K562 (cell line): ENCODE measurements at regions not wholly inside any gene's neighbourhood (a gene's known extent, or its start where the extent isn't known, plus 50 kb on each side); places are given as distances from the start of the nearest gene placed in this dataset.

ENCODE experiments used
- ATAC-seq: fragments of 200-7000 bp; cut with Tn5 transposase; 3 replicates; pipeline ENCODE4 v1.9.1; 2020; ENCODE audit warnings: moderate library complexity
- BruUV-seq: library from RNA; stranded (reverse); fragments of 400-500 nt; replicated peaks from 2 replicates; lab custom pipeline; 2021; lab: Mats Ljungman, UMichigan
- CTCF ChIA-PET: fragments of 300-600 bp; formaldehyde crosslinking; extraction: SDS; loops from one replicate; lab custom pipeline; 2021; ENCODE audit warnings: low intra/inter-chr PET ratio; lab: Yijun Ruan, JAX
- POLR2A ChIA-PET: fragments of 300-600, 350-650 bp; sonication (Branson Sonifier 250); formaldehyde crosslinking; extraction: SDS; loops from one replicate; lab custom pipeline; 2021; ENCODE audit warnings: antibody characterized with exemption, inconsistent platforms; lab: Yijun Ruan, JAX
- DNase-seq, 4 experiments: peaks; one replicate each; pipeline versions ENCODE4 v3.0.0 to v3.0.0-alpha.2; 2011 to 2018; ENCODE audit warnings: low spot score in 3 of 4, mixed read lengths in 3 of 4; ENCODE audit errors: extremely low read depth in 1 of 4
- FAIRE-seq: peaks from 2 replicates; lab custom pipeline; 2011; peaks lifted over from hg19 to GRCh38; lab: Jason Lieb, UNC
- H2AFZ ChIP-seq: 2 replicates; pipeline ENCODE4 v1.6.0; 2011; ENCODE audit warnings: low read depth, low read length, control low read depth, inconsistent platforms
- H3K27ac ChIP-seq: fragments of 200-600 bp; 3 replicates; pipeline ENCODE4 v1.8.0; 2011; ENCODE audit warnings: low read depth, mild to moderate bottlenecking, control low read depth, inconsistent platforms, low read length, moderate library complexity, mixed read lengths; ENCODE audit errors: extremely low read depth
- H3K27me3 ChIP-seq, 2 experiments: fragments of 300-600 bp in 1 of 2; 2 replicates in 1 of 2; 3 replicates in 1 of 2; pipeline versions ENCODE4 v1.6.0 to v1.8.0; 2011; ENCODE audit warnings: inconsistent platforms in 2 of 2, low read length in 2 of 2, mild to moderate bottlenecking in 1 of 2, mixed read lengths in 1 of 2, moderate library complexity in 1 of 2; ENCODE audit not compliant: control insufficient read depth in 2 of 2, insufficient read depth in 2 of 2
- H3K36me3 ChIP-seq: fragments of 300-600 bp; 3 replicates; pipeline ENCODE4 v1.8.0; 2011; ENCODE audit warnings: mild to moderate bottlenecking, low read length, inconsistent platforms; ENCODE audit not compliant: control insufficient read depth, insufficient read depth
- H3K4me1 ChIP-seq, 2 experiments: fragments of 200-600 bp in 1 of 2; replicated peaks in 1 of 2; 2 replicates in 1 of 2; 3 replicates in 1 of 2; pipeline versions ENCODE4 v1.5.1 to v1.8.0; 2011; ENCODE audit warnings: inconsistent platforms in 2 of 2, low read length in 2 of 2, mild to moderate bottlenecking in 1 of 2, mixed read lengths in 1 of 2, moderate library complexity in 1 of 2; ENCODE audit not compliant: control insufficient read depth in 2 of 2, insufficient read depth in 2 of 2
- H3K4me2 ChIP-seq: 2 replicates; pipeline ENCODE4 v1.6.1; 2011; ENCODE audit warnings: low read length, control low read depth, inconsistent platforms, mixed read lengths; ENCODE audit not compliant: insufficient read depth
- H3K4me3 ChIP-seq: fragments of 200-600 bp; sonication (generic), shearing (Covaris generic); 2 replicates; pipeline ENCODE4 v1.5.1; 2016; ENCODE audit warnings: control low read depth, inconsistent platforms
- H3K79me2 ChIP-seq: fragments of 200-600 bp; 3 replicates; pipeline ENCODE4 v1.8.0; 2011; ENCODE audit warnings: low read length, inconsistent platforms; ENCODE audit not compliant: control insufficient read depth, insufficient read depth
- H3K9ac ChIP-seq, 2 experiments: 2 replicates each; pipeline versions ENCODE4 v1.6.0 to v1.6.1; 2011; ENCODE audit warnings: low read depth in 2 of 2, low read length in 2 of 2, control low read depth in 1 of 2, inconsistent platforms in 1 of 2, mild to moderate bottlenecking in 1 of 2, mixed read lengths in 1 of 2; ENCODE audit not compliant: insufficient read depth in 1 of 2
- H3K9me1 ChIP-seq: one replicate; pipeline ENCODE4 v1.6.0; 2011; ENCODE audit warnings: inconsistent platforms, mild to moderate bottlenecking, low read length, moderate library complexity; ENCODE audit not compliant: control insufficient read depth, insufficient read depth
- H3K9me3 ChIP-seq: replicated peaks from 2 replicates; pipeline ENCODE4 v1.5.1; 2011; ENCODE audit warnings: low read depth, low read length, inconsistent platforms; ENCODE audit not compliant: control insufficient read depth, insufficient read depth
- H4K20me1 ChIP-seq: replicated peaks from 2 replicates; pipeline ENCODE4 v1.6.1; 2011; ENCODE audit warnings: low read length, inconsistent platforms, mixed read lengths; ENCODE audit not compliant: control insufficient read depth, insufficient read depth
- NFRKB ChIP-seq: fragments of 450-650 bp; IDR thresholded peaks from 2 replicates; pipeline ENCODE4 v1.6.1; 2016; ENCODE audit warnings: low read depth
- RBM15 ChIP-seq: fragments of 200-400 bp; formaldehyde crosslinking; IDR thresholded peaks from 2 replicates; pipeline ENCODE4 v1.6.1; 2018; ENCODE audit warnings: mild to moderate bottlenecking, low read length, moderate library complexity; ENCODE audit not compliant: insufficient read depth
- SMC3 ChIP-seq: conservative IDR thresholded peaks from 2 replicates; pipeline ENCODE4 v1.6.1; 2011; ENCODE audit warnings: low read depth, low read length, improper control_type of control experiment; ENCODE audit not compliant: insufficient read depth
- SRSF1 ChIP-seq: fragments of 200-400 bp; formaldehyde crosslinking; IDR thresholded peaks from 2 replicates; pipeline ENCODE4 v1.6.1; 2017; ENCODE audit warnings: mild to moderate bottlenecking, low read depth, low read length, moderate library complexity
- U2AF2 ChIP-seq: fragments of 200-400 bp; formaldehyde crosslinking; optimal IDR thresholded peaks from 2 replicates; pipeline ENCODE3; 2017; ENCODE audit warnings: low read depth, mild to moderate bottlenecking, low read length
- ZNF263 ChIP-seq: sonication (generic); formaldehyde crosslinking; IDR thresholded peaks from 2 replicates; pipeline ENCODE4 v1.8.0; 2022; ENCODE audit warnings: mild to moderate bottlenecking, missing genetic modification reagents, borderline replicate concordance
- ZNF644 ChIP-seq: fragments of 200-800 bp; sonication (Bioruptor generic); IDR thresholded peaks from 2 replicates; pipeline ENCODE4 v1.6.1; 2016; ENCODE audit warnings: low read depth, missing genetic modification characterization, missing compliant biosample characterization
- WGBS: fragments of 100-300 bp; shearing (Covaris generic); methylation state at CpG from one replicate; pipeline ENCODE4 v1.1.6; 2016; ENCODE audit warnings: low coverage, mixed read lengths; ENCODE audit not compliant: insufficient coverage; ENCODE audit errors: missing lambda C conversion rate; 5-methylcytosine and 5-hydroxymethylcytosine counted together
- in situ Hi-C: fragments of 300-500 bp; cut with MboI; formaldehyde crosslinking; loops from 4 replicates; pipeline ENCODE4 v1.15.0; 2018; ENCODE audit warnings: inconsistent platforms, mixed read lengths
- intact Hi-C: fragments of 100-400 bp; cut with micrococcal nuclease; formaldehyde crosslinking; loops from 2 replicates; pipeline ENCODE4 v1.14.2; 2022
- TF ChIP-seq, protein P1 (sequence below), 2 experiments: fragments of 450-650 bp in 1 of 2; IDR thresholded peaks; 2 replicates each; pipeline ENCODE4 v1.6.1; 2011 to 2017; ENCODE audit warnings: low read depth in 2 of 2, antibody characterized with exemption in 1 of 2, borderline replicate concordance in 1 of 2, low read length in 1 of 2, mild to moderate bottlenecking in 1 of 2, mixed read lengths in 1 of 2; ENCODE audit not compliant: control insufficient read depth in 1 of 2
- TF ChIP-seq, protein P2 (sequence below): fragments of 450-650 bp; formaldehyde crosslinking; IDR thresholded peaks from 2 replicates; pipeline ENCODE4 v1.4.0; 2020; ENCODE audit warnings: mild to moderate bottlenecking, mixed read lengths
- TF ChIP-seq, protein P3 (sequence below): IDR thresholded peaks from 2 replicates; pipeline ENCODE4 v1.6.1; 2016; ENCODE audit warnings: missing genetic modification characterization, missing compliant biosample characterization
- TF ChIP-seq, protein P4 (sequence below): fragments of 450-650 bp; formaldehyde crosslinking; IDR thresholded peaks from 2 replicates; pipeline ENCODE4 v1.4.0; 2020; ENCODE audit warnings: mild to moderate bottlenecking, moderate library complexity

DNA sequence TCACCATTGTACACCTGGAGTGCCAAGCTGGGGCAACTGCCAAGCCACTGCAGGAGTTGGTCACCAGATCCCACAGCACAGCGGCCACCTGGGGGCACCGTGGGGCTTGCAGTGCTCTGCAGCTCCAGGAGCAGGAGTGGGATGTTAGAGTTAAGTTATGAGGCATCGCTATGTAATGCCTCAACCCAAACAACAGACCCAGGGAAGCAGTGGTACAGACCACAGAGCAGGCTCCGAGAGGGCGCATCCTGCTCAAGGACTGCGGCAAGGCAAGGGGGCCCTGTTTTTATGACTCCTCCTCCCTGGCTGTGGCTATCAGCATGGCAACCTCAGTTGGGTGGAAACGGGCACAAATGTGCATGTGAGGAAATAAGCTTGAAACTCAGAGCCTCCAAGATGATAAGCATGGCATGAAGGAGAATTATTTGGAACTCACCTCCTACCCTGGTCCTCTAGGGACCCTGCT lies 63.1 kb downstream of the ARL6IP4 start:
- Histone ChIP-seq H3K27me3 (no peaks in the 10 kb centered on the region), H3K27ac (no peak overlapping the region), H3K4me1 (no peaks in the 10 kb centered on the region), H3K9me3 (no peaks in the 10 kb centered on the region), H2AFZ (no peak overlapping the region), H3K4me2 (no peak overlapping the region), H4K20me1 (no peaks in the 10 kb centered on the region; the same call in 1 of the 2 replicates), H3K79me2 (no peaks in the 10 kb centered on the region), H3K9ac (peak overlapping the region in 1 of 2 experiments; percentile 21; a peak in 1 of 4 replicates), H3K9me1 (no peaks in the 10 kb centered on the region), H3K4me3 (no peak overlapping the region), H3K36me3 (no peaks in the 10 kb centered on the region)
- in situ Hi-C loops (no loop called here), intact Hi-C loops (loop anchor here (5.0 kb wide), 1 partner anchor 189 kb away; the partner anchor contains the start of genes MPHOSPH9 and MTRFR)
- peak; percentile 72 for FAIRE-seq
- ChIA-PET CTCF (interaction anchor here (1.1 kb wide), 1 partner anchor 196 kb away, joined by 3 read pairs; no protein-coding TSS in a partner anchor), POLR2A (interaction anchor here (0.7 to 2.6 kb wide), 9 partner anchors 12 to 1231 kb away, joined by 3 to 10 read pairs (median 4); no protein-coding TSS in a partner anchor)
- WGBS, result 39% methylated on average over 5 of the region's 7 CpGs
- peak in 2 of 4 experiments; percentile 38 to 57 for DNase-seq
- peak; percentile 85 for ATAC-seq
- BruUV-seq, result no TSS peak
- TF ChIP-seq SMC3, result peak; percentile 32; the same call in 1 of the 2 replicates
- TF ChIP-seq U2AF2, result no peak
- TF ChIP-seq, protein P1, sequence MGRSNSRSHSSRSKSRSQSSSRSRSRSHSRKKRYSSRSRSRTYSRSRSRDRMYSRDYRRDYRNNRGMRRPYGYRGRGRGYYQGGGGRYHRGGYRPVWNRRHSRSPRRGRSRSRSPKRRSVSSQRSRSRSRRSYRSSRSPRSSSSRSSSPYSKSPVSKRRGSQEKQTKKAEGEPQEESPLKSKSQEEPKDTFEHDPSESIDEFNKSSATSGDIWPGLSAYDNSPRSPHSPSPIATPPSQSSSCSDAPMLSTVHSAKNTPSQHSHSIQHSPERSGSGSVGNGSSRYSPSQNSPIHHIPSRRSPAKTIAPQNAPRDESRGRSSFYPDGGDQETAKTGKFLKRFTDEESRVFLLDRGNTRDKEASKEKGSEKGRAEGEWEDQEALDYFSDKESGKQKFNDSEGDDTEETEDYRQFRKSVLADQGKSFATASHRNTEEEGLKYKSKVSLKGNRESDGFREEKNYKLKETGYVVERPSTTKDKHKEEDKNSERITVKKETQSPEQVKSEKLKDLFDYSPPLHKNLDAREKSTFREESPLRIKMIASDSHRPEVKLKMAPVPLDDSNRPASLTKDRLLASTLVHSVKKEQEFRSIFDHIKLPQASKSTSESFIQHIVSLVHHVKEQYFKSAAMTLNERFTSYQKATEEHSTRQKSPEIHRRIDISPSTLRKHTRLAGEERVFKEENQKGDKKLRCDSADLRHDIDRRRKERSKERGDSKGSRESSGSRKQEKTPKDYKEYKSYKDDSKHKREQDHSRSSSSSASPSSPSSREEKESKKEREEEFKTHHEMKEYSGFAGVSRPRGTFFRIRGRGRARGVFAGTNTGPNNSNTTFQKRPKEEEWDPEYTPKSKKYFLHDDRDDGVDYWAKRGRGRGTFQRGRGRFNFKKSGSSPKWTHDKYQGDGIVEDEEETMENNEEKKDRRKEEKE (IDR thresholded peaks at IDR 0.05; ENCODE audit: borderline replicate concordance in 1 of 2, control insufficient read depth in 1 of 2, low read depth in 2 of 2, low read length in 1 of 2), result no peak
- TF ChIP-seq ZNF263 (CRISPR knock-in tag), result peak; percentile 31; the same call in 1 of the 2 replicates
- TF ChIP-seq, protein P2, sequence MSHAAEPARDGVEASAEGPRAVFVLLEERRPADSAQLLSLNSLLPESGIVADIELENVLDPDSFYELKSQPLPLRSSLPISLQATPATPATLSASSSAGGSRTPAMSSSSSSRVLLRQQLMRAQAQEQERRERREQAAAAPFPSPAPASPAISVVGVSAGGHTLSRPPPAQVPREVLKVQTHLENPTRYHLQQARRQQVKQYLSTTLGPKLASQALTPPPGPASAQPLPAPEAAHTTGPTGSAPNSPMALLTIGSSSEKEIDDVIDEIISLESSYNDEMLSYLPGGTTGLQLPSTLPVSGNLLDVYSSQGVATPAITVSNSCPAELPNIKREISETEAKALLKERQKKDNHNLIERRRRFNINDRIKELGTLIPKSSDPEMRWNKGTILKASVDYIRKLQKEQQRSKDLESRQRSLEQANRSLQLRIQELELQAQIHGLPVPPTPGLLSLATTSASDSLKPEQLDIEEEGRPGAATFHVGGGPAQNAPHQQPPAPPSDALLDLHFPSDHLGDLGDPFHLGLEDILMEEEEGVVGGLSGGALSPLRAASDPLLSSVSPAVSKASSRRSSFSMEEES (CRISPR knock-in tag), result no peak
- no peak for TF ChIP-seq ZNF644 (tag)
- no peak for TF ChIP-seq RBM15
- no peak for TF ChIP-seq SRSF1
- TF ChIP-seq, protein P3, sequence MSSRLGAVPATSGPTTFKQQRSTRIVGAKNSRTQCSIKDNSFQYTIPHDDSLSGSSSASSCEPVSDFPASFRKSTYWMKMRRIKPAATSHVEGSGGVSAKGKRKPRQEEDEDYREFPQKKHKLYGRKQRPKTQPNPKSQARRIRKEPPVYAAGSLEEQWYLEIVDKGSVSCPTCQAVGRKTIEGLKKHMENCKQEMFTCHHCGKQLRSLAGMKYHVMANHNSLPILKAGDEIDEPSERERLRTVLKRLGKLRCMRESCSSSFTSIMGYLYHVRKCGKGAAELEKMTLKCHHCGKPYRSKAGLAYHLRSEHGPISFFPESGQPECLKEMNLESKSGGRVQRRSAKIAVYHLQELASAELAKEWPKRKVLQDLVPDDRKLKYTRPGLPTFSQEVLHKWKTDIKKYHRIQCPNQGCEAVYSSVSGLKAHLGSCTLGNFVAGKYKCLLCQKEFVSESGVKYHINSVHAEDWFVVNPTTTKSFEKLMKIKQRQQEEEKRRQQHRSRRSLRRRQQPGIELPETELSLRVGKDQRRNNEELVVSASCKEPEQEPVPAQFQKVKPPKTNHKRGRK (tag), result no peak
- TF ChIP-seq, protein P4, sequence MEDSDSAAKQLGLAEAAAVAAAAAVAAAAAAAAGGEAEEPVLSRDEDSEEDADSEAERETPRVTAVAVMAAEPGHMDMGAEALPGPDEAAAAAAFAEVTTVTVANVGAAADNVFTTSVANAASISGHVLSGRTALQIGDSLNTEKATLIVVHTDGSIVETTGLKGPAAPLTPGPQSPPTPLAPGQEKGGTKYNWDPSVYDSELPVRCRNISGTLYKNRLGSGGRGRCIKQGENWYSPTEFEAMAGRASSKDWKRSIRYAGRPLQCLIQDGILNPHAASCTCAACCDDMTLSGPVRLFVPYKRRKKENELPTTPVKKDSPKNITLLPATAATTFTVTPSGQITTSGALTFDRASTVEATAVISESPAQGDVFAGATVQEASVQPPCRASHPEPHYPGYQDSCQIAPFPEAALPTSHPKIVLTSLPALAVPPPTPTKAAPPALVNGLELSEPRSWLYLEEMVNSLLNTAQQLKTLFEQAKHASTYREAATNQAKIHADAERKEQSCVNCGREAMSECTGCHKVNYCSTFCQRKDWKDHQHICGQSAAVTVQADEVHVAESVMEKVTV (CRISPR knock-in tag), result peak; percentile 36; the same call in 1 of the 2 replicates
- no peak for TF ChIP-seq NFRKB
